GM12878 (cell line): ENCODE measurements at regions not wholly inside any gene's neighbourhood (a gene's known extent, or its start where the extent isn't known, plus 50 kb on each side); places are given as distances from the start of the nearest gene placed in this dataset.

Experiments used
- ATAC-seq: fragments of 200-7000 bp; cut with Tn5 transposase; 3 replicates; pipeline ENCODE4 v1.9.1; 2020; ENCODE audit warnings: mild to moderate bottlenecking, moderate library complexity
- BruUV-seq: library from RNA; stranded (reverse); fragments of 400-500 nt; replicated peaks from 2 replicates; lab custom pipeline; 2021; lab: Mats Ljungman, UMichigan
- CTCF ChIA-PET: fragments of 300-600 bp; sonication (Branson Sonifier 250); formaldehyde crosslinking; extraction: SDS; loops from one replicate; lab custom pipeline; 2021; ENCODE audit warnings: inconsistent platforms; lab: Yijun Ruan, JAX
- POLR2A ChIA-PET: fragments of 350-600 bp; formaldehyde crosslinking; extraction: SDS; loops from one replicate; lab custom pipeline; 2021; ENCODE audit warnings: inconsistent platforms; lab: Charles Lee
- RAD21 ChIA-PET: fragments of 300-600 bp; sonication (Branson Sonifier 250); formaldehyde crosslinking; loops from one replicate; lab custom pipeline; 2023; ENCODE audit warnings: antibody characterized with exemption; ENCODE audit not compliant: unreplicated experiment; lab: Charles Lee
- SMC1A ChIA-PET: fragments of 300-600 bp; sonication (Branson Sonifier 250); formaldehyde crosslinking; loops from one replicate; lab custom pipeline; 2023; ENCODE audit not compliant: unreplicated experiment, uncharacterized antibody; lab: Charles Lee
- DNase-seq: peaks from one replicate; pipeline ENCODE4 v3.0.0-alpha.2; 2011; ENCODE audit warnings: low read depth, low spot score
- FAIRE-seq: peaks from 3 replicates; lab custom pipeline; 2011; peaks lifted over from hg19 to GRCh38; lab: Jason Lieb, UNC
- H2AFZ ChIP-seq: 2 replicates; pipeline ENCODE4 v1.6.0; 2011; ENCODE audit warnings: low read depth, low read length, control low read depth; ENCODE audit not compliant: control insufficient read depth
- H3K27ac ChIP-seq: 2 replicates; pipeline ENCODE4 v1.5.1; 2011; ENCODE audit warnings: control low read depth; ENCODE audit not compliant: control insufficient read depth, insufficient read depth
- H3K27me3 ChIP-seq, 2 experiments: replicated peaks in 1 of 2; 2 replicates each; pipeline versions ENCODE4 v1.6.0 to v1.6.1; 2011; ENCODE audit warnings: low read length in 1 of 2; ENCODE audit not compliant: control insufficient read depth in 2 of 2, insufficient read depth in 2 of 2
- H3K36me3 ChIP-seq, 2 experiments: 2 replicates each; pipeline ENCODE4 v1.5.1; 2011; ENCODE audit warnings: low read length in 1 of 2; ENCODE audit not compliant: control insufficient read depth in 2 of 2, insufficient read depth in 2 of 2
- H3K4me1 ChIP-seq: 2 replicates; pipeline ENCODE4 v1.6.1; 2011; ENCODE audit warnings: mild to moderate bottlenecking, low read length, moderate library complexity, mixed read lengths; ENCODE audit not compliant: control insufficient read depth, insufficient read depth
- H3K4me2 ChIP-seq: 2 replicates; pipeline ENCODE4 v1.6.0; 2011; ENCODE audit warnings: control low read depth; ENCODE audit not compliant: control insufficient read depth, insufficient read depth
- H3K4me3 ChIP-seq: fragments of 200-600 bp; sonication (generic); 2 replicates; pipeline ENCODE4 v1.5.1; 2016
- H3K79me2 ChIP-seq: 2 replicates; pipeline ENCODE4 v1.6.0; 2011; ENCODE audit warnings: low read length; ENCODE audit not compliant: control insufficient read depth, insufficient read depth
- H3K9ac ChIP-seq: 2 replicates; pipeline ENCODE4 v1.8.0; 2011; ENCODE audit warnings: low read length, control low read depth, mixed read lengths; ENCODE audit not compliant: control insufficient read depth, insufficient read depth
- H3K9me3 ChIP-seq: replicated peaks from 3 replicates; pipeline ENCODE4 v1.5.1; 2011; ENCODE audit warnings: mild to moderate bottlenecking, low read length; ENCODE audit not compliant: control insufficient read depth, insufficient read depth
- H4K20me1 ChIP-seq: 2 replicates; pipeline ENCODE4 v1.6.0; 2011; ENCODE audit not compliant: control insufficient read depth, insufficient read depth
- KLF5 ChIP-seq: fragments of 450-650 bp; IDR thresholded peaks from 2 replicates; pipeline ENCODE4 v1.6.1; 2014; ENCODE audit warnings: mild to moderate bottlenecking; ENCODE audit not compliant: partially characterized antibody
- PAX5 ChIP-seq: IDR thresholded peaks from 2 replicates; pipeline ENCODE4 v1.6.1; 2011; ENCODE audit warnings: low read depth, low read length, borderline replicate concordance
- SPI1 ChIP-seq: IDR thresholded peaks from 2 replicates; pipeline ENCODE4 v1.6.1; 2011; ENCODE audit warnings: low read depth, mild to moderate bottlenecking, low read length, moderate library complexity, borderline replicate concordance; ENCODE audit not compliant: insufficient read depth
- TCF12 ChIP-seq: IDR thresholded peaks from 2 replicates; pipeline ENCODE4 v1.6.1; 2011; ENCODE audit warnings: low read depth, mild to moderate bottlenecking, low read length
- WGBS: methylation state at CpG from one replicate; pipeline ENCODE4 v1.1.6; 2016; ENCODE audit warnings: low lambda C conversion rate; ENCODE audit not compliant: insufficient replicate concordance, insufficient coverage; ENCODE audit errors: missing lambda C conversion rate; 5-methylcytosine and 5-hydroxymethylcytosine counted together
- in situ Hi-C: fragments of 300-500 bp; cut with MboI; formaldehyde crosslinking; loops from 9 replicates; pipeline ENCODE4 v1.14.3; 2018; ENCODE audit warnings: mixed read lengths
- intact Hi-C: fragments of 100-400 bp; cut with micrococcal nuclease; formaldehyde crosslinking; loops from one replicate; pipeline ENCODE4 v1.14.2; 2022; ENCODE audit not compliant: unreplicated experiment
- TF ChIP-seq, protein P1 (sequence below): fragments of 450-650 bp; formaldehyde crosslinking; IDR thresholded peaks from 2 replicates; pipeline ENCODE4 v1.5.0; 2022; ENCODE audit warnings: mild to moderate bottlenecking, missing genetic modification characterization
- TF ChIP-seq, protein P2 (sequence below): IDR thresholded peaks from 2 replicates; pipeline ENCODE4 v1.6.1; 2011; ENCODE audit warnings: borderline replicate concordance, low read depth, mild to moderate bottlenecking, moderate library complexity, mixed read lengths, low read length; ENCODE audit not compliant: insufficient read depth; ENCODE audit errors: extremely low read length
- TF ChIP-seq, protein P3 (sequence below): IDR thresholded peaks from 2 replicates; pipeline ENCODE4 v1.6.1; 2012; ENCODE audit warnings: mild to moderate bottlenecking, low read depth, low read length

DNA sequence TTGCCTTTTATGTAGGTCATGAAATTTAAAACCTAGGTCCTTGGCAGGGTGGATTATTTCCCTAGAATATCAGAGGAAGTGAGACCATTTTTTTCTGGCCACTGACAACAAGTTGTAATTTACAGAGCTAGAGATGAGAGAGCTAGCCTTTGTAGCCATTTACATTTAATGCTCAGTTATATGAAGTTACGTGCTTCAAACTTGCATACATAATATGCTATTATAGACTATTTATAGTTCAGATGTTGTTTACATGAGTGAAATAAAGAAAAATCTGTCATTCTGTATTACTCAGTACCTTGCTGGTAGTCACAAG is 234.9 kb upstream of the MBL2 start:
- no peak for ATAC-seq
- Histone ChIP-seq H3K36me3 (no peaks in the 10 kb centered on the region), H3K4me2 (no peak overlapping the region), H3K27me3 (no peaks in the 10 kb centered on the region), H2AFZ (no peak overlapping the region), H3K79me2 (no peaks in the 10 kb centered on the region), H3K9ac (no peak overlapping the region), H4K20me1 (no peaks in the 10 kb centered on the region), H3K4me1 (no peaks in the 10 kb centered on the region), H3K4me3 (no peak overlapping the region), H3K9me3 (no peaks in the 10 kb centered on the region; the same call in 2 of the 3 replicates), H3K27ac (no peak overlapping the region)
- DNase-seq = no peak
- 38% methylated on average over 1 of the region's 1 CpG for WGBS
- RAD21 ChIA-PET = interaction anchor here (0.6 to 3.7 kb wide), 5 partner anchors 18 to 130 kb away, joined by 3 to 21 read pairs (median 5); no protein-coding TSS in a partner anchor
- intact Hi-C loops = no loop called here
- in situ Hi-C loops = no loop called here
- no TSS peak for BruUV-seq
- TF ChIP-seq KLF5 (no peak), PAX5 (no peak), SPI1 (peak; percentile 12; the same call in 1 of the 2 replicates), TCF12 (no peak)
- TF ChIP-seq, protein P1, sequence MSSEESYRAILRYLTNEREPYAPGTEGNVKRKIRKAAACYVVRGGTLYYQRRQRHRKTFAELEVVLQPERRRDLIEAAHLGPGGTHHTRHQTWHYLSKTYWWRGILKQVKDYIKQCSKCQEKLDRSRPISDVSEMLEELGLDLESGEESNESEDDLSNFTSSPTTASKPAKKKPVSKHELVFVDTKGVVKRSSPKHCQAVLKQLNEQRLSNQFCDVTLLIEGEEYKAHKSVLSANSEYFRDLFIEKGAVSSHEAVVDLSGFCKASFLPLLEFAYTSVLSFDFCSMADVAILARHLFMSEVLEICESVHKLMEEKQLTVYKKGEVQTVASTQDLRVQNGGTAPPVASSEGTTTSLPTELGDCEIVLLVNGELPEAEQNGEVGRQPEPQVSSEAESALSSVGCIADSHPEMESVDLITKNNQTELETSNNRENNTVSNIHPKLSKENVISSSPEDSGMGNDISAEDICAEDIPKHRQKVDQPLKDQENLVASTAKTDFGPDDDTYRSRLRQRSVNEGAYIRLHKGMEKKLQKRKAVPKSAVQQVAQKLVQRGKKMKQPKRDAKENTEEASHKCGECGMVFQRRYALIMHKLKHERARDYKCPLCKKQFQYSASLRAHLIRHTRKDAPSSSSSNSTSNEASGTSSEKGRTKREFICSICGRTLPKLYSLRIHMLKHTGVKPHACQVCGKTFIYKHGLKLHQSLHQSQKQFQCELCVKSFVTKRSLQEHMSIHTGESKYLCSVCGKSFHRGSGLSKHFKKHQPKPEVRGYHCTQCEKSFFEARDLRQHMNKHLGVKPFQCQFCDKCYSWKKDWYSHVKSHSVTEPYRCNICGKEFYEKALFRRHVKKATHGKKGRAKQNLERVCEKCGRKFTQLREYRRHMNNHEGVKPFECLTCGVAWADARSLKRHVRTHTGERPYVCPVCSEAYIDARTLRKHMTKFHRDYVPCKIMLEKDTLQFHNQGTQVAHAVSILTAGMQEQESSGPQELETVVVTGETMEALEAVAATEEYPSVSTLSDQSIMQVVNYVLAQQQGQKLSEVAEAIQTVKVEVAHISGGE (CRISPR knock-in tag) = no peak
- TF ChIP-seq, protein P2, sequence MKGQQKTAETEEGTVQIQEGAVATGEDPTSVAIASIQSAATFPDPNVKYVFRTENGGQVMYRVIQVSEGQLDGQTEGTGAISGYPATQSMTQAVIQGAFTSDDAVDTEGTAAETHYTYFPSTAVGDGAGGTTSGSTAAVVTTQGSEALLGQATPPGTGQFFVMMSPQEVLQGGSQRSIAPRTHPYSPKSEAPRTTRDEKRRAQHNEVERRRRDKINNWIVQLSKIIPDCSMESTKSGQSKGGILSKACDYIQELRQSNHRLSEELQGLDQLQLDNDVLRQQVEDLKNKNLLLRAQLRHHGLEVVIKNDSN = no peak
- TF ChIP-seq, protein P3, sequence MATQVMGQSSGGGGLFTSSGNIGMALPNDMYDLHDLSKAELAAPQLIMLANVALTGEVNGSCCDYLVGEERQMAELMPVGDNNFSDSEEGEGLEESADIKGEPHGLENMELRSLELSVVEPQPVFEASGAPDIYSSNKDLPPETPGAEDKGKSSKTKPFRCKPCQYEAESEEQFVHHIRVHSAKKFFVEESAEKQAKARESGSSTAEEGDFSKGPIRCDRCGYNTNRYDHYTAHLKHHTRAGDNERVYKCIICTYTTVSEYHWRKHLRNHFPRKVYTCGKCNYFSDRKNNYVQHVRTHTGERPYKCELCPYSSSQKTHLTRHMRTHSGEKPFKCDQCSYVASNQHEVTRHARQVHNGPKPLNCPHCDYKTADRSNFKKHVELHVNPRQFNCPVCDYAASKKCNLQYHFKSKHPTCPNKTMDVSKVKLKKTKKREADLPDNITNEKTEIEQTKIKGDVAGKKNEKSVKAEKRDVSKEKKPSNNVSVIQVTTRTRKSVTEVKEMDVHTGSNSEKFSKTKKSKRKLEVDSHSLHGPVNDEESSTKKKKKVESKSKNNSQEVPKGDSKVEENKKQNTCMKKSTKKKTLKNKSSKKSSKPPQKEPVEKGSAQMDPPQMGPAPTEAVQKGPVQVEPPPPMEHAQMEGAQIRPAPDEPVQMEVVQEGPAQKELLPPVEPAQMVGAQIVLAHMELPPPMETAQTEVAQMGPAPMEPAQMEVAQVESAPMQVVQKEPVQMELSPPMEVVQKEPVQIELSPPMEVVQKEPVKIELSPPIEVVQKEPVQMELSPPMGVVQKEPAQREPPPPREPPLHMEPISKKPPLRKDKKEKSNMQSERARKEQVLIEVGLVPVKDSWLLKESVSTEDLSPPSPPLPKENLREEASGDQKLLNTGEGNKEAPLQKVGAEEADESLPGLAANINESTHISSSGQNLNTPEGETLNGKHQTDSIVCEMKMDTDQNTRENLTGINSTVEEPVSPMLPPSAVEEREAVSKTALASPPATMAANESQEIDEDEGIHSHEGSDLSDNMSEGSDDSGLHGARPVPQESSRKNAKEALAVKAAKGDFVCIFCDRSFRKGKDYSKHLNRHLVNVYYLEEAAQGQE = no peak
- SMC1A ChIA-PET = interaction anchor here (0.9 to 5.1 kb wide), 7 partner anchors 8 to 125 kb away, joined by 3 to 33 read pairs (median 6); no protein-coding TSS in a partner anchor
- CTCF ChIA-PET = interaction anchor here (1.0 to 1.1 kb wide), 3 partner anchors 14 to 56 kb away, joined by 3 to 4 read pairs (median 4); no protein-coding TSS in a partner anchor
- no peak for FAIRE-seq
- POLR2A ChIA-PET = no interaction called here
